Endodermal cell (in vitro differentiated cells): ENCODE measurements at regions not wholly inside any gene's neighbourhood (a gene's known extent, or its start where the extent isn't known, plus 50 kb on each side); places are given as distances from the start of the nearest gene placed in this dataset.

ENCODE experiments used
- DNase-seq: peaks from one replicate; pipeline ENCODE4 v3.0.0-alpha.2; 2017
- H3K27ac ChIP-seq: 2 replicates; pipeline ENCODE4 v1.5.1; 2013; ENCODE audit warnings: mild to moderate bottlenecking, low read depth, low read length, moderate library complexity
- H3K27me3 ChIP-seq: 2 replicates; pipeline ENCODE4 v1.6.1; 2013; ENCODE audit warnings: mild to moderate bottlenecking, low read length, moderate library complexity; ENCODE audit not compliant: insufficient read depth, control insufficient read depth, poor library complexity, severe bottlenecking
- H3K36me3 ChIP-seq: 2 replicates; pipeline ENCODE4 v1.7.0; 2013; ENCODE audit warnings: mild to moderate bottlenecking, low read length, moderate library complexity; ENCODE audit not compliant: control insufficient read depth, insufficient read depth
- H3K4me1 ChIP-seq: one replicate; pipeline ENCODE4 v1.7.0; 2013; ENCODE audit warnings: low read length; ENCODE audit not compliant: control insufficient read depth, insufficient read depth
- H3K4me3 ChIP-seq: 2 replicates; pipeline ENCODE4 v1.5.1; 2013; ENCODE audit warnings: mild to moderate bottlenecking, low read length, moderate library complexity
- H3K9ac ChIP-seq: 2 replicates; pipeline ENCODE4 v1.6.1; 2013; ENCODE audit warnings: mild to moderate bottlenecking, low read length, moderate library complexity; ENCODE audit not compliant: poor library complexity, severe bottlenecking; ENCODE audit errors: extremely low read depth
- H3K9me3 ChIP-seq: 2 replicates; pipeline ENCODE4 v1.6.1; 2013; ENCODE audit warnings: mild to moderate bottlenecking, low read length, moderate library complexity; ENCODE audit not compliant: control insufficient read depth
- H3K27ac Mint-ChIP-seq: 2 replicates; pipeline ENCODE4 v1.8.0; 2020; ENCODE audit warnings: mixed read lengths
- H3K27me3 Mint-ChIP-seq: 2 replicates; pipeline ENCODE4 v1.8.0; 2021; ENCODE audit warnings: mild to moderate bottlenecking, mixed read lengths; ENCODE audit not compliant: insufficient read depth
- H3K36me3 Mint-ChIP-seq: 2 replicates; pipeline ENCODE4 v1.8.0; 2020; ENCODE audit warnings: low read depth, mixed read lengths
- H3K4me1 Mint-ChIP-seq: 2 replicates; pipeline ENCODE4 v1.8.0; 2020; ENCODE audit warnings: mixed read lengths
- H3K4me3 Mint-ChIP-seq: 2 replicates; pipeline ENCODE4 v1.8.0; 2020; ENCODE audit warnings: mild to moderate bottlenecking, moderate library complexity, mixed read lengths
- H3K9me3 Mint-ChIP-seq: 2 replicates; pipeline ENCODE4 v1.8.0; 2020; ENCODE audit warnings: mild to moderate bottlenecking, mixed read lengths
- CTCF ChIP-seq: fragments of 200-600 bp; sonication (generic); conservative IDR thresholded peaks from 2 replicates; pipeline ENCODE4 v1.5.0; 2021; ENCODE audit warnings: antibody characterized with exemption, mild to moderate bottlenecking
- WGBS, 2 experiments: methylation state at CpG; one replicate each; pipeline versions ENCODE4 v1.1.5 to v1.1.7; 2013; ENCODE audit warnings: missing lambda C conversion rate in 2 of 2, mixed read lengths in 1 of 2; ENCODE audit not compliant: insufficient coverage in 1 of 2, insufficient read length in 1 of 2; 5-methylcytosine and 5-hydroxymethylcytosine counted together

- Histone ChIP-seq H3K27me3 (no peaks in the 10 kb centered on the region), H3K9me3 (no peaks in the 10 kb centered on the region), H3K4me3 (no peak overlapping the region), H3K27ac (no peak overlapping the region), H3K36me3 (no peaks in the 10 kb centered on the region), H3K4me1 (no peaks in the 10 kb centered on the region), H3K9ac (no peak overlapping the region)
- H3K27me3 Mint-ChIP-seq = no peaks in the 10 kb centered on the region
- WGBS, 2 experiments = 57% methylated on average over 1 of the region's 1 CpG; no CpG with 5 or more reads in 1 of the 2 experiments
- H3K4me3 Mint-ChIP-seq = no peak overlapping the region
- H3K27ac Mint-ChIP-seq = no peak overlapping the region
- no peaks in the 10 kb centered on the region for H3K36me3 Mint-ChIP-seq
- H3K4me1 Mint-ChIP-seq = no peaks in the 10 kb centered on the region
- H3K9me3 Mint-ChIP-seq = no peaks in the 10 kb centered on the region
- DNase-seq = no peak
- no peak for TF ChIP-seq CTCF
These were observed 55.3 kb upstream of the CXCL8 start for GRCh38 chr4:73685052-73685451.

GRCh38 chr4:73687421-73687820 is 52.9 kb upstream of the CXCL8 start:
- Mint-ChIP-seq H3K4me1 (no peaks in the 10 kb centered on the region), H3K9me3 (no peaks in the 10 kb centered on the region), H3K36me3 (no peaks in the 10 kb centered on the region), H3K27me3 (no peaks in the 10 kb centered on the region), H3K27ac (no peak overlapping the region), H3K4me3 (no peak overlapping the region)
- Histone ChIP-seq H3K4me1 (no peaks in the 10 kb centered on the region), H3K27me3 (no peaks in the 10 kb centered on the region), H3K9me3 (no peaks in the 10 kb centered on the region), H3K36me3 (no peaks in the 10 kb centered on the region), H3K27ac (no peak overlapping the region), H3K9ac (no peak overlapping the region), H3K4me3 (no peak overlapping the region)
- WGBS, 2 experiments = 100% methylated on average over 1 of the region's 1 CpG; no CpG with 5 or more reads in 1 of the 2 experiments
- TF ChIP-seq CTCF = no peak
- no peak for DNase-seq

DNA sequence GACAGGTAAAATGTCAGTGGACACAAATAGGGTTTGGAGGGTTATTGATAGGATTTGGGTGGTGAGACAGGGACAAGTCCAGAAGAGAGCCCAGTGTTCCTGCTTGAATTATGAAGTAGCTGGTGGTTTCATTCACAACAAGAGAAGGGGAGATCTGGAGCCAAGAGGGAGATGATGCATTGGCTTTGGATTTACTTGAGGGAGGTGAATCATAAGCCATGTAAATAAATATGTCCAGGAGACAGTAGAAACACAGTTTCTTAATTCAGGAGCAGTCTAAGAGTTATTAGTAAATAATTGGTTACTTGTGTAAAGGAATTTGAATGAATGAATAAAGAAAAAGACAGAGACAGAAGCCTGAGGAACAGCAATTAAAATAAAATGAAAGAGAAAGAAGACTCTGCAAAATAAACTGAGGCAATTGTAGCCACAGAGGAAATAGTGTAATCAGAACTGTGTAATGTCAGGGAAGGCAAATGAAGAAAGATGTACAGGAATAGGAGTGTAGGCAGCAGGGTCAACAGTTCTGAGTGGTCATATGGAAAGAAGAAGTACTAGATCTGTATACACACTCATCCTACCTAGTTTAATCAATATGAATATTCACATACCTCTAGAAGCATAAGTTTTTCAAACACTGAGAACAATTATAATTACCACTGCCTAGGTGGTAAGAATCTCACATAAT is 50.2 kb upstream of the CXCL8 start:
- DNase-seq = no peak
- Histone ChIP-seq H3K27ac (no peak overlapping the region), H3K4me3 (no peak overlapping the region), H3K36me3 (no peaks in the 10 kb centered on the region), H3K4me1 (no peaks in the 10 kb centered on the region), H3K9ac (no peak overlapping the region), H3K27me3 (no peaks in the 10 kb centered on the region), H3K9me3 (no peaks in the 10 kb centered on the region)
- H3K27me3 Mint-ChIP-seq = no peaks in the 10 kb centered on the region
- H3K27ac Mint-ChIP-seq = no peak overlapping the region
- H3K4me1 Mint-ChIP-seq = no peaks in the 10 kb centered on the region
- no peak for TF ChIP-seq CTCF
- H3K4me3 Mint-ChIP-seq = no peak overlapping the region
- H3K36me3 Mint-ChIP-seq = no peaks in the 10 kb centered on the region
- H3K9me3 Mint-ChIP-seq = no peaks in the 10 kb centered on the region
